Kidney glomerular epithelial cell (primary cell): ENCODE measurements at regions not wholly inside any gene's neighbourhood (a gene's known extent, or its start where the extent isn't known, plus 50 kb on each side); places are given as distances from the start of the nearest gene placed in this dataset.
"Not testable (repeated sequence)": the region's sequence is repeated elsewhere in the genome, so short reads cannot be mapped to it uniquely, and the experiment has no call there.

Experiments
- DNase-seq: peaks from one replicate; lab custom pipeline; 2025; lab: John Stamatoyannopoulos, UW

DNA sequence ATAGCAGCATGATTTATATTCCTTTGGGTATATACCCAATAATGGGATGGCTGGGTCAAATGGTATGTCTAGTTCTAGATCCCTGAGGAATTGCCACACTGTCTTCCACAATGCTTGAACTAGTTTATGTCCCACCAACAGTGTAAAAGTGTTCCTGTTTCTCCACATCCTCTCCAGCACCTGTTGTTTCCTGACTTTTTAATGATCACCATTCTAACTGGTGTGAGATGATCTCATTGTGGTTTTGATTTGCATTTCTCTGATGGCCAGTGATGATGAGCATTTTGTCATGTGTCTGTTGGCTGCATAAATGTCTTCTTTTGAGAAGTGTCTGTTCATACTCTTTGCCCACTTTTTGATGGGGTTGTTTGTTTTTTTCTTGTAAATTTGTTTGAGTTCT, 54.0 kb upstream of the GPR89A start:
- not testable (repeated sequence) for DNase-seq

- no peak for DNase-seq
Measured at GRCh38 chr1:145545055-145545454, 62.7 kb upstream of the GPR89A start.

DNA sequence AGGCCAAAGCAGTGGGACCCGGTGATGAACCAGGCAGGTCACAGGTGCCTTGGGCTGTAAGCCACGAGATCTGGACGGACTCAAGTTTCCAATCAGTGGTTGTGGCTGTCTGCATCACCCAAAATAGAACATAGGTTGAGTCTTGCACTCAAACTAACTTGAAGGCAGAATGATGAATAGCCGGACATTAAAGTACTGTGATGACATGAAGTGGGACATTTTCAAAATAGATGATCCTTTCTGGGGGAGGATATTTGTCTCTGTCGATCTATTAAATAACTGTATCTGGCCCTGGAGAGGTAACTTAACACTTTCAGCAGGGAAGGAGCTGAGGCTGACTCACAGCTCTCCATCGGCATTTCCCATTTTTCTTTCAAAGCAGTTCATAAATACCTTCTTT, 66.1 kb upstream of the GPR89A start:
- DNase-seq, result peak; percentile 26

GRCh38 chr1:145541246-145541645, 66.5 kb upstream of the GPR89A start:
- DNase-seq, result peak; percentile 95

GRCh38 chr1:145538118-145538882, 69.5 kb upstream of the GPR89A start:
- DNase-seq, result not testable (repeated sequence)

DNA sequence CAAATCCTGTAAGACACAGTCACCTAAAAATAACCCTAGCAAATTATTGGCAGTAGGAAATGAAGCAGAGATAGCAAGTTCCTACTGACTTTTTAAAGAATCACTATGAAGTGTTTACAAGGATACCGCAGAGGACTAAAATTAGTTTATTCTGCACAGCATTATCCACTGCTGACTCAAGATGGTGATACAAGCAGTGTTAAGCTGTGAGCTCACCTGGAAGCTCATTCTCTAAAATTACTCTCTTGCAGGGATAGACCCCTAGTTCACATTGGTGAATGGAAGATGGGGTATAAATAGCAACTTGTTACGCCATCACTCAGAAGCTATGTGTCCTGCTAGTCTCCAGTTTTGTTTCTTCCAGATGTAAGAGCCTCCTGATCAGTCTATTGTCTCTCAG, 70.8 kb upstream of the GPR89A start:
- not testable (repeated sequence) for DNase-seq

DNA sequence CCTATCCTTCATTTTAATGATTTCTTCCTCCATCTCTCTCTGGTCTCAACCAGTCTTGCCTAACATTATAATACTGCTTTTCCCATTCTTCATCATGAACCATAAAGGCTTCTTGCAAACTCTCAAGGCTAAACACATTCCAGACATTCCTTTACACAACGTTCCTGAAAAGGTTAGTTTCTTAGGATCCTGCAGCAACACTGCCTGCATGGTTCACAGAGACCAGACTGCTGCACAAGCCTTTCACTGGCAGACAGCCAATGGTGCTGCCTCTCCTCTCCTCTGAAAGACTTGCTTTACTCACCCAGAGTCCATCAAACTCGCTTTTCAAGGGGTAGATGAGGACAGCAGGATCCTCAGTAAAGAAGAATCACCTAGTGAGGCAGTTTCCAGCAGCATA, 72.3 kb upstream of the GPR89A start:
- DNase-seq, result peak; percentile 79

DNA sequence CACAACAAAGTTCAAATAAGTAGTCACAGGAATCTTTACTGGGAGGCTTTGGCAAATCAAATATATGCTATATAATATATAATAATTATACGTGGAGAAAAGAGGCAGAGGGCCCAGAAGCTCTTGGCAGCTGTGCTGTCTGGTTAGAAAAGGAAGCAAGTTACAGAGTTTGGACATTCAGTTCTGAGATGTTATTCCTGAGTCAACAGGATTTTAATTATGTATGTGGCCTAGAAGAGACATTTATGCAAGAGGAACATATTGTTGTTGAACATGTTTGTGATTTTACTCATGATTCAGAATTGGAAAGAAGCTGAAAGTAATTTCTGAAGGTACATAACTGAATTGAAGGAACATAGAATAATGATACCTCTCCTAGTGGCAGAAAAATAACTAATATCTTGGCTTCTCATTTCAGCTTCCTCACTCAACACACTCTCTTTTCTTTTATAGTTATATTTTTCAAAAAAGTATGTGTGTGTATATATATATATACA, 79.7 kb upstream of the GPR89A start:
- DNase-seq, result not testable (repeated sequence)

DNA sequence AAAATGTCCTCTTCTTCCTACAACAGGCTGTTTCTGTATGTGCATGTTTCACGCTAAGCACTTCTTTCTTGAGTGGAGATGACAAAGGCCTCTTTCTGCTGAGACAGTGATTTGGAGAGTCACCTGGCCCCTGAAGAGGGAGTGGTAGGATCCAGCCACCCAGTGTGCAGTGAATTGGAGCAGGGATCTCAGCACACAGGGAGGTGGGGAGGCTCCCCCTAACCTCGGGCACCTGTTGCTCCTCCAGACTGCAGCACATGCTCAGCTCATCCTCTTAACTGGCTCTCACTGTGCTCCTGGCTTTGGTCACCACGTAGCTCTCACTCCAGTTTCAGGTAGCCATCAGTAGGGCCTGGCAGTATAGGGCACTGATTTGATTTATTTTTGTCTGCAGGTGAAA, 87.6 kb upstream of the GPR89A start:
- DNase-seq, result not testable (repeated sequence)

DNA sequence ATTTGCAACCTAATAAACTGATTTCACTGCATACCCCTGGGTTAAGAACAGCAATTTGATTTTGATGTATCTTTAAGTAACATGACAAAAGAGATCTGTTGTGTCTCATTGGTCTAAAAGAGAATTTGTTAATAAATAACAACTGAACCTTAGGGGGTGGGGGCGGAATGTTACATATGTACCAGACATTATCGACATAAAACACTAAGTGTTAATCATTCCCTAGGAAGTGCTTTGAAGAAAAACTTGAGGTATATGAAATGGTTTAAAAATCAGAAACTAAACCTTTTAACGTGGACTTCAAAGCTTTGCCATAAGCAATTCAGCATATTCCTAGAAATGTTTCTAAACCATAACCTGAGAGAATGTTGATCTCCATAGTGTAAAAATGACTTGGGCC, 88.5 kb upstream of the GPR89A start:
- DNase-seq, result not testable (repeated sequence)

- DNase-seq, result not testable (repeated sequence)
Measured at GRCh38 chr1:145513017-145513416, 87.6 kb upstream of the NBPF20 start.

DNA sequence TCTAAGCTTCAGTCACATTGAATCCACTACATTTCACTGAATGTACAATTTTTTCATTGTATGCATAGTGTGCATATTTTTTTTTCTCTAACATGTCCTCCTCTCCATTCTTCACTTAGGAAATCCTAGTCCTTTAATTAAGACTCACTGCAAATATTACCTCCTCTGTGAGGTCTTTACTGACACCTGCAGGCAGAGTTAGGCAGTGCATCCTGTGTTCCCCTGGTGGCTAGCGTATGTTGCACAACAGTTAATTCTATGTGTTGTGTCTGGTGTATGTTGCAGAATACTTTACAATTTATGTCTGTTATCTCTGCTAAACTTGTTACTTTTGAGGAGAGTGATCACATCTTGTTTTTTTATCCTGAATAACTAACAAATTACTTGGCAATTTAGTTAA, 82.7 kb upstream of the NBPF20 start:
- DNase-seq, result not testable (repeated sequence)

- not testable (repeated sequence) for DNase-seq
Measured at GRCh38 chr1:145505663-145506647, 80.6 kb upstream of the NBPF20 start.

DNA sequence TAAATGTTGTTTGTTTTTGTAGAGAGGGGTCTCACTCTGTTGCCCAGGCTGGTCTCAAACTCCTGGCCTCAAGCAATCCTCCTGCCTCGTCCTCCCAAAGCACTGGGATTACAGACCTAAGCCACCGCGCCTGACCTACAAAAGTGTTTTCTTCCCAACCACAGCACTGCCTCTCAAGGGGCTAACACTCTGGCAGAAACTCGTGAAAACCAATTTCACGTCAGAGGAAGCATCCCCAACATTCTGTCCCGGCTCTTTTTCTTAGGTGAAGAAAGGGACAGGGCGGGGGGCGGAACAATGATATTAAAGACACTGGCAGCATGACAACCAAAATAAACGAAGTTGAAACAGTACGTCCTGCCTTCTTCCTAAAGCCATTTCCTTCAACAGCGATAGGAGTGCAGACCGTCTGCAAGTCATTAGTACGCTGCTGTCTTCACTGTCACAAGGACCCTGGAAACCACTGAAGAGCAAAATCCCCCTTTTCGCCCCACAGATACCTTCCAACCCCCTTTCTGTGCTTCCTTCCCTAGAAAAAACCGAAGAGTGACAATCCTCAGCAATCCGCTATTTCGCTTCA, 79.5 kb upstream of the NBPF20 start:
- not testable (repeated sequence) for DNase-seq

- DNase-seq, result not testable (repeated sequence)
Measured at GRCh38 chr1:145504310-145504709, 78.9 kb upstream of the NBPF20 start.

DNA sequence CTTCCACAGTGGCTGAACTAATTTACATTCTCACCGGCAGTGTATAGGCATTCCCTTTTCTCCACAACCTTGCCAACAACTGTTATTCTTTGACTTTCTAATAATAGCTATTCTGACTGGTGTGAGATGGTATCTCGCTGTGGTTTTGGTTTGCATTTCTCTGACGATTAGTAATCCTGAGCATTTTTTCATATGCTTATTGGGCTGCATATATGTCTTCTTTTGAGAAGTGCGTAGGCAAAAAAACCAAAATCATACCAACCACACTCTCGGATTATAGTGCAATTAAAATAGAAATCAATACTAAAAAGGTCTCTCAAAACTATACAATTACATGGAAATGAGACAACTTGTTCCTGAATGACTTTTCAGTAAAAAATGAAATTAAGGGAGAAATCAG, 74.8 kb upstream of the NBPF20 start:
- DNase-seq, result not testable (repeated sequence)

DNA sequence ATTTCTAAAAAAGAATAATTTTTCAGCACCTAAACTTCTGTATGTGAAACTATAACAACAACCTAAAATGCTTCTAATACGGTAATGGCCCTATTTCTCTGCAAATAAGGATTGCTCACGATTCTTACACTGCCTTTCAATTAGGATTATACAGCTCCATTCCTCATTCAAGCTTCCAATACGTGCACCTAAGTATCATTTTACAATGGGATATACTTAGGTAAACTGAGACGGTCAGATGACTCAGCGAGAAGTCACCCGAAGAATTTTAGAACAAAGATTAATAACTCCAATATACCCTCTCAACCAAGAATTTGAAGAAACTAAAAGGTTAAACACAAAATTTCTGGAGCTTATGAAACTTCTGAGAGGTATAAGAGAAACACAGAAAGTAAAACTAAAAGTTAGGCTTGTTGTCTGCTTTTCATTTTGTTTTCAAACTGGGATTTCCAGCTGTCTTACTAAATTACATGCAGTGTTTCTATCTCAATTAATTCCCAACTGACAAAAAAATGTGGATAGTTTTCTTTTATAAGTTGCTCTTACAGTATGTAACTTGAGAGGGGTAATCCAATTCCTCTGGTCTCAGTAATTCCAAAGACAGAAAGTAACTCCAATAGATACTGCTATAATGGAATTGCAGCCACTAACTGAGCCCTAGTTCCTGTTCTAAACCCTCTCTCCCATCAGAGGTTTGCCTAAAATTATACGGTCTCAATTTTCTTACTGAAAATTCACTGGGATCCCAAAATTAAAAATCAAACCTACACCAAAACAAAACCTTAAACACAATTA, 69.9 kb upstream of the NBPF20 start:
- not testable (repeated sequence) for DNase-seq

DNA sequence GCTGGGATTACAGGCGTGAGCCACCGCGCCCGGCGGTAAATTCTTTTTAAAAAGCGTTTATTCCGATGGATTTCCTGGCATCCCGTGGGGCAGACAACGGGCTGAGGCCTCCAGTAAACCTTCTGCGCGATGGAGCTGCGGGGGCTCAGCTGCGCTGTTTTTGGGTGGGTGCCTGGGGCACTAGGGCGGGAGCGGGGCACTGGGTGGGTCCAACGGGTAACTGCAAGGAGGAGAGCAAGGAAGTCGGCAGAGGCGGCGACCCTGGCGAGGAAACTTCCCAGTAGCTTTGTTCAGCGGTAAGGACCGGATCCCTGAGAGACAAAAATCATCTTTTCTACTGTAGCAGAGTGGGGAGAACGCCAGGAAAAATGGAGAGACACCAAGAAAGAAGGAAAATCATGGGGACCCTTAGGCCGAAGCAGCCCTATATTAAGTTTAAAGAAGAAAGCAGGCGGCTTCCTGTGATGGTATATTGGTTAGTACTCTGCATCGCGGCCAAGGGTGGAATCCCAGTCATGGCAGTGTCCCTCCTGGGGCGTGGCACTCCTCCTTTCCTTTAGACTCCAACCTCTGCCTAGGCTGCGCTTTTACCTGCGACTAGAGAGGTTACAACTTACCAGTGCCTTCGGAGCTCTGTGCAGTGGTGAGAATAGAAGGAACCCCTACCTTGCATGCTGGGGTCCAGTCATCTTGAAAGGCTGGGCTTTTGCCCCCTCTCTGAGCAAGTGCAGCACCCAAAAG, 63.0 kb upstream of the NBPF20 start:
- not testable (repeated sequence) for DNase-seq

- not testable (repeated sequence) for DNase-seq
Measured at GRCh38 chr1:145487156-145487555, 61.8 kb upstream of the NBPF20 start.

GRCh38 chr1:145484257-145484656, 58.9 kb upstream of the NBPF20 start:
- not testable (repeated sequence) for DNase-seq
